Hepatic stellate cell (primary cell): ENCODE measurements at regions not wholly inside any gene's neighbourhood (a gene's known extent, or its start where the extent isn't known, plus 50 kb on each side); places are given as distances from the start of the nearest gene placed in this dataset.

ENCODE experiments used
- DNase-seq: peaks from one replicate; pipeline ENCODE4 v3.0.0; 2011; ENCODE audit warnings: low spot score

DNA sequence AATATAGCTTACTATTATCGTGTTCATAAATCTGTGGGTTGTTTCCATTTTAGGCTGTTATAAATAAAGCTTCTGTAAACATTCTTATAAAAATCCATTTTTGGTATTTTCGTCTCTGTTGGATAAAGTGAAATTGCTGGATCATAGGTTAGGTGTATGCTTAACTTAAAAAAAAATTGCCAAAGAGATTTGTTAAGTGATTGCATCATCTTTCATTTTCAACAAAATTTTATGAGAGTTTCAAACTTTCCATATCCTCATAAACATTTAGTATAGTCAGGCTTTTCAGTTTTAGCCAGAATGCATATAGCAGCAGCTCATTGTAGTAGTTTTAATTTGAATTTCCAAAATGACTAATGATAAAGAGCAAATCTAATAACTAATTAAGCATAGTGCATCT is 146.7 kb upstream of the CNTN5 start:
- no peak for DNase-seq

DNA sequence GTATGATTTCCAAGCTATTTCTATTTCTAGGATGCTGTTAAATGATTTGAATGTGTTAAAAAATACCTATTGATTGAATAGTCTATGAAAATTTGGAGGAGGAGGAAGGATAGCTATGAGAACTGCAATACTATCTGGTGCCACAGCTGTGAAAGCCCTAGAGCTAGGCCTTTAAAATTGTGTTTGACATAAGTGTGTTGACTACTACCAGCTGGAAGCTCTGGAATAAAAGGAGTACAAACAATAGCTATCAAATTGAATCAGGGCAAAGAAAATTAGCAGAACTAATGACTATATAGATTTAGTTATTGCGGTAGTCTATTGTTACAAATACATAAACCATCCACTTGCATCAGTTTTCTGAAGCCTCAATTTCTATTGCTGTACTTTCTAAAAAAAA is 124.8 kb upstream of the CNTN5 start:
- DNase-seq, result no peak

DNA sequence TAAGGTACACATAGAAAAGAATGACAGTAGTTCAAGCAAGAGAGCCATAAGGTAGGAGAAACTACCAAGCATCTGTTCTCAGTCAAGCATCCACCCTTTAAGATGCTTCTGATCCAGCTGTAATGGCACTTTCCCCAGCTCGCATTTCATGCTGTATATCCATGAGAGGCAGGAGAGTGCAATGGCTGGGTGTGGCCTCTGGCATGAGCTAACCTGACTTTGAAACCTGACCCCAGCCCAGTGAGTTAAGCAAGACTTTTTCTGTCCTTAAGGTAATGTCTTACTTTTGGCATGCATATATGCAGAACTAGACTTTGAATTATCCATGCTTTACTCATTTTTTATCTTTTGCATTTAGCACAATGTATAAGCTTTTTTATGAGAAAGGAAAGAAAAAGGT is 79.8 kb upstream of the CNTN5 start:
- DNase-seq, result no peak

DNA sequence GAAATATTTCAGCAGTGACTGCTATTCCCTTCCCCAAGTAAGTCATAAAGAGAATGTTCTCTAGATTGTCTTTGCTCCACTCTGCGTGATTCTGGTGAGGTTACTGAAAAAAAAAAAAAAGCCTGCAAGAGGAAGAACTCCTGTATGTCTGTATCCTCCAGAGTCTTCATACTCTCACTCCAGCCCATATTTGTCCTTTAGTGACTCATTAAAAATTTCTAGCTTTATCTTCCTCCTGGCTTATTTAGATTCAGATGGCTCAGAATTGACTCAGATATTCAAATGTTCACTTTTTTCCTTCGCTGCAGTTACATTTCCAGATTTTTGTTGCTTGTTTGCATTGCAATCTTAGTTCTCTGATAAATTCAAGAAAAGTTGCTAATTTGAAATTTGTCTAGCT is 76.3 kb upstream of the CNTN5 start:
- DNase-seq, result no peak

DNA sequence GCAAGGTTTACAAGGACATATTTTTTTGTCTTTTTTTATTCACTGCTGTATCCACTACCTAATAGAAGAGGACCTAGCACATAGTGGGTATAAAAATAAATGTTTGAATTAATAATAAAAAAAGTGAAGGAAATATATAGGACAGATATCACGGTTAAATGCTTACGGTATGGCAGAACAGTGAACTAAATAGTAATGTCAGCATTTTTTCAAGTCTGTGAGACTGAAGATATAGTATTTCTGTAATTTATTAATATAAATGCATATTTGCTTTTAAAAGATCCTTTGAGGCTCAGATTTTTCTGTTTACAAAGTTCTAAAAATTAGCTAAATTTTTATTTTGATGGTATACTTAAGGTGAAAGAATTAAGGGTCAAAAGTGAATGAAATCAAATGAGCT is 68.6 kb upstream of the CNTN5 start:
- DNase-seq, result no peak

DNA sequence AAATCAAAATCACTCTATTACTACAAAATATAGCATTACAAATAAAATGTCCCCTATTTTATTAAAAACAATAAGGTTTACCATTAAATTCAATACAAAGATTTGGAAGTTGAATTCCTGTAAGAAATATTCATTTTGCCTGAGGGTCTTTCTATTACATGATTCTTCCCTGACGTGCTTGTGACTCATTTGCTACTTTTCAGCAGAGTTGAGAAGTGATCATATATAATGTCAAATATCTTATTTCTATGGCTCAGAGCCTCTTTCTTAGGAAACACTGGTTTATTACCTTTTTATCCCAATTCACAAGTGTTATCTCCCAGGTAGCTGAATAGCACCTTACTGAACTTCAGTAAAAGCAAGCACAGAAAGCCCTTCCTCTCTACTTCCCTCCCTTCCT is 65.2 kb upstream of the CNTN5 start:
- no peak for DNase-seq

DNA sequence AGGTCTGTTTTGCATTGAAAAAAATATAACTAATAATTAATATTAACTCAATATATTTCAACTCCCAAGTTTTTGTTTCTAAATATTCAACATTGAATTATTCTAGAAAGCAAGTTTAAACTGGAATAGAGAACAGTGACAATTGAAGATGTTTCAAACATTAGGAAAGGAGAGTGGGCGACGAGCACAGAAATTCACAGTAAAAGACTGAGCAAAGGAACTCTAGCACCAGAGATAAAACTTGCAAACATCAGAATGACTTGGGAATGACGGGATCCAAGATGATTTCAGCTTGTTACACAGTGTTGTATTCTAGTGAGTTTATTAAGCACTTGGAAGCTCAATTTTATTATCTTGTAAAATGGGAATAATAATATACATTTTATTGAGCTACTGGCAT is 56.6 kb upstream of the CNTN5 start:
- no peak for DNase-seq

DNA sequence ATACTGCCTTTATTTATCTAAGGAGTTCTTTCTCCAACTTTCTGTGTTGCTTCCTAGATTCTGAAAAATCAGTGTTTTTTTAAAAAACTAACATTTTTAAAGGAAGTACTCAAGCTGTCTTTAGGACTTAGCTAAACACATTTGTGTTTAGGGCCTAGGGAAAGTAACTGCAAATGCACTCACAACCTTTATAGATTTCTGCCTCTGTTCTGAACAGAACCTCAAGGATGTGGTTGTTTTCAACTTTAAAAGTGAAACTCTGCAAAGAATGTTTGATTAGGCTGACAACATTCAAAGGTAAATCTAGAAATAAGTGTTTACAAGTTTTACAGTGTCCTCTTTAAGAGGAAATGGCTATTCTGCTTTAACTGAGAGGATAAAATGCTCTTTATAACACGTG is 55.4 kb upstream of the CNTN5 start:
- no peak for DNase-seq

DNA sequence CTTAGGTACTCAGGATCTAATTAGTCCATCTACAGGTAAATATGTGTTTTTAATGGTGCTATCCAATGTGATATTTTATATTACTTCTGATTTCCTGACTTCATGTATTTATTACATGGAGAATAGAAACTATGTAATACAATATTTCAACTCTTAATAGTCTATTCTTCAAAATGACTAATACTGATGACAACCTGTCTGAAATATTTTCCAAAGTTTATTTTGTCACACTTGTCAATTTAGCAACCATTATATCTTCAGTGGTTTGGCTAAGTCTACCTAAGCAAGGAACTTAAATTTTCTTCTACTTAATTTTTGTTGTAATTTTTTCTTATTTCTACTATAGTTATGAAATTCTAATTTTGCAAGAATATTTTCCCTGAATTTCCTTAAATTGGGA is 55.0 kb upstream of the CNTN5 start:
- no peak for DNase-seq

DNA sequence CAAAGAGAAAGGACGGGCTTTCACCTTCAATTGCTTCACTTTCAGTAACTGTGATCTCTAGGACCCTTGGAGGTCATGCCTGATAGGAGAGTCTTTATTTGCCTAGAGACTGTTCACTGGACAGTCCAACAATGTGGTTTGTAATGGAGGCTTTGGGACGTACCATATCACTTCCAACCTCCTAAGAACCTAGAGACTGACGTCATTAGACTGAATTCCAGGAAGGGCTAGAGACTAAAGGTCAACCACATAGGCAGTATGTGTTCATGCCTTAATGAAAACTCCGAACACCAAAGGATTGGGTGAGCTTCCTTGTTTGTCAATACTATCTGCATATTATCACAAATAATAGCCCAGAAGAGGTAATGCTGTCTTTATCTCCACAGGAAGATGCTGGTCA is 53.7 kb upstream of the CNTN5 start:
- no peak for DNase-seq
